ENCODE measurements at regions not wholly inside any gene's neighbourhood (a gene's known extent, or its start where the extent isn't known, plus 50 kb on each side); places are given as distances from the start of the nearest gene placed in this dataset.
A peak's percentile ranks its signal among the peaks of the same experiment; 100 is the strongest.

- no peak overlapping the region for H3K27ac ChIP-seq (ENCODE audit: extremely low read depth, low read depth, low read length)
- H3K4me1 ChIP-seq (ENCODE audit: control insufficient read depth, insufficient read depth, low read length) = no peaks in the 10 kb centered on the region
- ChIA-PET CTCF (interaction anchor here (1.6 kb wide), 2 partner anchors 24 to 153 kb away, joined by 5 to 6 read pairs; no protein-coding TSS in a partner anchor), POLR2A (no interaction called here)
- H3K9me3 ChIP-seq (ENCODE audit: control insufficient read depth, insufficient read depth, low read depth, low read length) = no peaks in the 10 kb centered on the region
- TF ChIP-seq ZNF362 (tag by site-specific recombination; IDR thresholded peaks at IDR 0.05) (no peak), ZNF18 (tag by site-specific recombination; IDR thresholded peaks at IDR 0.05) (no peak), ZNF843 (tag by site-specific recombination; IDR thresholded peaks at IDR 0.05) (no peak), ZNF561 (tag by site-specific recombination; IDR thresholded peaks at IDR 0.05; ENCODE audit: borderline replicate concordance) (no peak), GLI2 (tag by site-specific recombination; IDR thresholded peaks at IDR 0.05; ENCODE audit: borderline replicate concordance, low read depth) (no peak)
- TF ChIP-seq, protein P1, sequence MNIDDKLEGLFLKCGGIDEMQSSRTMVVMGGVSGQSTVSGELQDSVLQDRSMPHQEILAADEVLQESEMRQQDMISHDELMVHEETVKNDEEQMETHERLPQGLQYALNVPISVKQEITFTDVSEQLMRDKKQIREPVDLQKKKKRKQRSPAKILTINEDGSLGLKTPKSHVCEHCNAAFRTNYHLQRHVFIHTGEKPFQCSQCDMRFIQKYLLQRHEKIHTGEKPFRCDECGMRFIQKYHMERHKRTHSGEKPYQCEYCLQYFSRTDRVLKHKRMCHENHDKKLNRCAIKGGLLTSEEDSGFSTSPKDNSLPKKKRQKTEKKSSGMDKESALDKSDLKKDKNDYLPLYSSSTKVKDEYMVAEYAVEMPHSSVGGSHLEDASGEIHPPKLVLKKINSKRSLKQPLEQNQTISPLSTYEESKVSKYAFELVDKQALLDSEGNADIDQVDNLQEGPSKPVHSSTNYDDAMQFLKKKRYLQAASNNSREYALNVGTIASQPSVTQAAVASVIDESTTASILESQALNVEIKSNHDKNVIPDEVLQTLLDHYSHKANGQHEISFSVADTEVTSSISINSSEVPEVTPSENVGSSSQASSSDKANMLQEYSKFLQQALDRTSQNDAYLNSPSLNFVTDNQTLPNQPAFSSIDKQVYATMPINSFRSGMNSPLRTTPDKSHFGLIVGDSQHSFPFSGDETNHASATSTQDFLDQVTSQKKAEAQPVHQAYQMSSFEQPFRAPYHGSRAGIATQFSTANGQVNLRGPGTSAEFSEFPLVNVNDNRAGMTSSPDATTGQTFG (tag by site-specific recombination; IDR thresholded peaks at IDR 0.05; ENCODE audit: borderline replicate concordance) = no peak
- no peaks in the 10 kb centered on the region for H3K36me3 ChIP-seq (ENCODE audit: control insufficient read depth in 2 of 2, insufficient read depth in 1 of 2, low read length in 2 of 2)
- H3K4me3 ChIP-seq (ENCODE audit: low read depth, low read length) = no peak overlapping the region
Observed at GRCh38 chr14:96737881-96738280, 59.3 kb upstream of the VRK1 start.

DNA sequence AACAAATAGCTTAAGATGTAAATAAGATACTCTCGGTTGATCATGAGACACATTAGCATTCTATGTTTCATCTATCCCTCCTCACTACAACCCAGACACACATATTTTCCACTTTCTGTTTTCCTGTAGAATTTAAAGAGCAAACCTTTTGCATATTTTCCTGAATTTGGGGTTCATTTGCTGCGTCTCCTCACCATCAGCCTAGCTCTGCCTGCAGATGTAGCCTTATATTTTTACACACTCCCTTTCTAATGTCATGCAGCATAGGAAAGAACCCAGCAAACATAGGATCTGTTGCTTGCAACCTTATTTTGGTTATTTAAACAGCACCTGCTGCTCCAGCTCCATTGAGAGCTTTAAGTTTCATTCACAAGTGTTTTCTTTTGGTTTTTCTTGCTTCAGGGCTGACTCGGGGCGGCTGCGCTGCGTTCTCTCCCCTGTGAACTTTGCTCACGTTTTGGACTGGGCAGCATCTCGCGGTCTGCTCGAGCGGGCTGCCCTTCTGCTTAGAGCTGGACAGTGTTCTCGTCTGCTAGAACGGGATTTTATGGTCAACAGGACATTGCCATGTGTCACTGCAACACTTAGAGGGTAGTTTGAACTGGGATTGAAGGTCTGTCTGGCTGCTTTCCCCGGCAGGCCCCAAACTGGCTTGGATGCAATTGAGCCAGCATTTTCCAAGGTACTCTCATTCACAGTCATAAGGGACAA is 57.8 kb upstream of the VRK1 start:
- Histone ChIP-seq H3K4me1 (ENCODE audit: control insufficient read depth, insufficient read depth, low read length) (no peaks in the 10 kb centered on the region), H3K9me3 (ENCODE audit: control insufficient read depth, insufficient read depth, low read depth, low read length) (no peaks in the 10 kb centered on the region), H3K36me3 (ENCODE audit: control insufficient read depth in 2 of 2, insufficient read depth in 1 of 2, low read length in 2 of 2) (no peaks in the 10 kb centered on the region), H3K27ac (ENCODE audit: extremely low read depth, low read depth, low read length) (no peak overlapping the region), H3K4me3 (ENCODE audit: low read depth, low read length) (no peak overlapping the region)
- ChIA-PET CTCF (interaction anchor here (0.6 to 3.2 kb wide), 3 partner anchors 156 to 430 kb away, joined by 3 to 33 read pairs (median 11); no protein-coding TSS in a partner anchor), POLR2A (no interaction called here)
- TF ChIP-seq MYNN (tag by site-specific recombination; IDR thresholded peaks at IDR 0.05; ENCODE audit: borderline replicate concordance) (no peak), ZFP69B (tag by site-specific recombination; IDR thresholded peaks at IDR 0.05) (no peak), SCRT2 (tag by site-specific recombination; IDR thresholded peaks at IDR 0.05) (0 out of 2 replicates have a peak, but pooled peaks have one; percentile 32)
- TF ChIP-seq, protein P2, sequence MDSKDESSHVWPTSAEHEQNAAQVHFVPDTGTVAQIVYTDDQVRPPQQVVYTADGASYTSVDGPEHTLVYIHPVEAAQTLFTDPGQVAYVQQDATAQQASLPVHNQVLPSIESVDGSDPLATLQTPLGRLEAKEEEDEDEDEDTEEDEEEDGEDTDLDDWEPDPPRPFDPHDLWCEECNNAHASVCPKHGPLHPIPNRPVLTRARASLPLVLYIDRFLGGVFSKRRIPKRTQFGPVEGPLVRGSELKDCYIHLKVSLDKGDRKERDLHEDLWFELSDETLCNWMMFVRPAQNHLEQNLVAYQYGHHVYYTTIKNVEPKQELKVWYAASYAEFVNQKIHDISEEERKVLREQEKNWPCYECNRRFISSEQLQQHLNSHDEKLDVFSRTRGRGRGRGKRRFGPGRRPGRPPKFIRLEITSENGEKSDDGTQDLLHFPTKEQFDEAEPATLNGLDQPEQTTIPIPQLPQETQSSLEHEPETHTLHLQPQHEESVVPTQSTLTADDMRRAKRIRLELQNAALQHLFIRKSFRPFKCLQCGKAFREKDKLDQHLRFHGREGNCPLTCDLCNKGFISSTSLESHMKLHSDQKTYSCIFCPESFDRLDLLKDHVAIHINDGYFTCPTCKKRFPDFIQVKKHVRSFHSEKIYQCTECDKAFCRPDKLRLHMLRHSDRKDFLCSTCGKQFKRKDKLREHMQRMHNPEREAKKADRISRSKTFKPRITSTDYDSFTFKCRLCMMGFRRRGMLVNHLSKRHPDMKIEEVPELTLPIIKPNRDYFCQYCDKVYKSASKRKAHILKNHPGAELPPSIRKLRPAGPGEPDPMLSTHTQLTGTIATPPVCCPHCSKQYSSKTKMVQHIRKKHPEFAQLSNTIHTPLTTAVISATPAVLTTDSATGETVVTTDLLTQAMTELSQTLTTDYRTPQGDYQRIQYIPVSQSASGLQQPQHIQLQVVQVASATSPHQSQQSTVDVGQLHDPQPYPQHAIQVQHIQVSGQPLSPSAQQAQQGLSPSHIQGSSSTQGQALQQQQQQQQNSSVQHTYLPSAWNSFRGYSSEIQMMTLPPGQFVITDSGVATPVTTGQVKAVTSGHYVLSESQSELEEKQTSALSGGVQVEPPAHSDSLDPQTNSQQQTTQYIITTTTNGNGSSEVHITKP (tag by site-specific recombination; IDR thresholded peaks at IDR 0.05) = no peak
- TF ChIP-seq, protein P3, sequence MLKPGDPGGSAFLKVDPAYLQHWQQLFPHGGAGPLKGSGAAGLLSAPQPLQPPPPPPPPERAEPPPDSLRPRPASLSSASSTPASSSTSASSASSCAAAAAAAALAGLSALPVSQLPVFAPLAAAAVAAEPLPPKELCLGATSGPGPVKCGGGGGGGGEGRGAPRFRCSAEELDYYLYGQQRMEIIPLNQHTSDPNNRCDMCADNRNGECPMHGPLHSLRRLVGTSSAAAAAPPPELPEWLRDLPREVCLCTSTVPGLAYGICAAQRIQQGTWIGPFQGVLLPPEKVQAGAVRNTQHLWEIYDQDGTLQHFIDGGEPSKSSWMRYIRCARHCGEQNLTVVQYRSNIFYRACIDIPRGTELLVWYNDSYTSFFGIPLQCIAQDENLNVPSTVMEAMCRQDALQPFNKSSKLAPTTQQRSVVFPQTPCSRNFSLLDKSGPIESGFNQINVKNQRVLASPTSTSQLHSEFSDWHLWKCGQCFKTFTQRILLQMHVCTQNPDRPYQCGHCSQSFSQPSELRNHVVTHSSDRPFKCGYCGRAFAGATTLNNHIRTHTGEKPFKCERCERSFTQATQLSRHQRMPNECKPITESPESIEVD (tag by site-specific recombination; IDR thresholded peaks at IDR 0.05) = no peak
